Spleen (tissue), 11 donors: ENCODE measurements at regions not wholly inside any gene's neighbourhood (a gene's known extent, or its start where the extent isn't known, plus 50 kb on each side); places are given as distances from the start of the nearest gene placed in this dataset.

ENCODE experiments used
- DNase-seq: peaks from one replicate; pipeline ENCODE4 v3.0.0-alpha.2; 2020
- H3K27ac ChIP-seq, 8 donors: fragments of 200-600 bp; sonication (generic) in 7 of 8; 1 replicate in 4 of 8; 2 replicates in 4 of 8; pipeline versions ENCODE4 v1.5.0 to v1.8.0; 2016 to 2021; ENCODE audit warnings: inconsistent platforms in 4 of 8, mild to moderate bottlenecking in 4 of 8, moderate library complexity in 1 of 8
- H3K27me3 ChIP-seq, 7 donors: fragments of 200-600 bp; sonication (generic) in 6 of 7; replicated peaks in 1 of 7; 1 replicate in 4 of 7; 2 replicates in 3 of 7; pipeline versions ENCODE4 v1.5.0 to v1.8.0; 2016 to 2021; ENCODE audit warnings: inconsistent platforms in 3 of 7, mild to moderate bottlenecking in 1 of 7
- H3K36me3 ChIP-seq, 6 donors: fragments of 200-600 bp; sonication (generic) in 5 of 6; 1 replicate in 4 of 6; 2 replicates in 2 of 6; pipeline versions ENCODE4 v1.5.0 to v1.8.0; 2016 to 2021; ENCODE audit warnings: inconsistent platforms in 2 of 6
- H3K4me1 ChIP-seq, 6 donors: fragments of 200-600 bp; sonication (generic) in 5 of 6; 1 replicate in 3 of 6; 2 replicates in 3 of 6; pipeline versions ENCODE4 v1.5.0 to v1.8.0; 2016 to 2021; ENCODE audit warnings: inconsistent platforms in 3 of 6
- H3K4me3 ChIP-seq, 8 donors: fragments of 200-600 bp; sonication (generic) in 7 of 8; 1 replicate in 4 of 8; 2 replicates in 4 of 8; pipeline versions ENCODE4 v1.5.0 to v1.8.0; 2016 to 2021; ENCODE audit warnings: inconsistent platforms in 4 of 8, mild to moderate bottlenecking in 4 of 8, moderate library complexity in 2 of 8
- H3K9me3 ChIP-seq, 8 donors: fragments of 200-600 bp; sonication (generic) in 7 of 8; 1 replicate in 4 of 8; 2 replicates in 4 of 8; pipeline versions ENCODE4 v1.5.0 to v1.8.0; 2016 to 2021; ENCODE audit warnings: inconsistent platforms in 4 of 8
- POLR2A ChIP-seq, 3 donors: fragments of 450-650 bp; IDR thresholded peaks; one replicate each; pipeline ENCODE4 v1.5.1; 2017; ENCODE audit warnings: antibody characterized with exemption in 3 of 3, mild to moderate bottlenecking in 1 of 3
- POLR2AphosphoS5 ChIP-seq, 3 donors: sonication (generic); formaldehyde crosslinking; IDR thresholded peaks; one replicate each; pipeline ENCODE4 v1.5.1; 2017; ENCODE audit warnings: antibody characterized with exemption in 3 of 3
- WGBS, 5 donors: extraction: QIAGEN DNeasy Blood & Tissue Kit in 3 of 5; methylation state at CpG; one replicate each; pipeline versions ENCODE4 v1.1.5 to v1.1.7; 2013 to 2018; 5-methylcytosine and 5-hydroxymethylcytosine counted together
- intact Hi-C: fragments of 100-400 bp; cut with DNase I; formaldehyde crosslinking; loops from one replicate; pipeline ENCODE4 v1.15.0; 2023; ENCODE audit warnings: low total_unique reads
- TF ChIP-seq, protein P1 (sequence below), 11 experiments: fragments of 200-600 bp in 7 of 11; fragments of 450-650 bp in 4 of 11; sonication (generic) in 4 of 11; IDR thresholded peaks in 8 of 11; conservative IDR thresholded peaks in 3 of 11; 1 replicate in 7 of 11; 2 replicates in 4 of 11; pipeline versions ENCODE4 v1.4.0 to v1.8.0; 2016 to 2021; ENCODE audit warnings: antibody characterized with exemption in 11 of 11, inconsistent platforms in 4 of 11, mild to moderate bottlenecking in 1 of 11
- donor health status: healthy with polysubstance abuse.
- donor health status: DM: no; HTN: no; CAD: no; lungs with moderate emphysema.
- donor health status: DM: no; HTN: no; CAD: no.
- donor health status: Bipolar disorder and iron deficiency.
- donor health status: healthy.
- donor health status: DM: no; HTN: no; CAD: no.
- donor health status: DM: yes; HTN: yes; CAD: no.

DNA sequence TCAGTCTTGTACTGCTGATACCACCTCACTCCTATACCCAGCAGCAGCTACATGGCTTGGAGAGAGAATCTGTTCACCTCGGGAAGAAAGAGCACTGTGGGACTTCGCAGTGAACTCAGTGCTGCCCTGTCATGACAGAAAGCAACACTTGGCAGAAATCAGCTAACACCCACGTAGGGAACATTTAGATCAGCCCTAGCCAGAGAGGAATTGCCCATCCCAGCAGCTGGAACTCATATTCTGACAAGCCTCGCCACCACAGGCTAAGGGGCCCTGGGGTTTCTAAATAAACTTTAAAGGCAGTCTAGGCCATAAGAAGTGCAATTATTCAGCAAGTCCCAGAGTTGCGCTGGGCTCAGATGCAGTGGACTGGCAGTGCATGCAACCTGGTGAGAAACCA lies 1266.8 kb downstream of the GRIK2 start:
- TF ChIP-seq POLR2A (IDR thresholded peaks at IDR 0.05) (no peak), POLR2AphosphoS5 (IDR thresholded peaks at IDR 0.05) (no peak)
- TF ChIP-seq, protein P1, sequence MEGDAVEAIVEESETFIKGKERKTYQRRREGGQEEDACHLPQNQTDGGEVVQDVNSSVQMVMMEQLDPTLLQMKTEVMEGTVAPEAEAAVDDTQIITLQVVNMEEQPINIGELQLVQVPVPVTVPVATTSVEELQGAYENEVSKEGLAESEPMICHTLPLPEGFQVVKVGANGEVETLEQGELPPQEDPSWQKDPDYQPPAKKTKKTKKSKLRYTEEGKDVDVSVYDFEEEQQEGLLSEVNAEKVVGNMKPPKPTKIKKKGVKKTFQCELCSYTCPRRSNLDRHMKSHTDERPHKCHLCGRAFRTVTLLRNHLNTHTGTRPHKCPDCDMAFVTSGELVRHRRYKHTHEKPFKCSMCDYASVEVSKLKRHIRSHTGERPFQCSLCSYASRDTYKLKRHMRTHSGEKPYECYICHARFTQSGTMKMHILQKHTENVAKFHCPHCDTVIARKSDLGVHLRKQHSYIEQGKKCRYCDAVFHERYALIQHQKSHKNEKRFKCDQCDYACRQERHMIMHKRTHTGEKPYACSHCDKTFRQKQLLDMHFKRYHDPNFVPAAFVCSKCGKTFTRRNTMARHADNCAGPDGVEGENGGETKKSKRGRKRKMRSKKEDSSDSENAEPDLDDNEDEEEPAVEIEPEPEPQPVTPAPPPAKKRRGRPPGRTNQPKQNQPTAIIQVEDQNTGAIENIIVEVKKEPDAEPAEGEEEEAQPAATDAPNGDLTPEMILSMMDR (IDR thresholded peaks at IDR 0.05 in 8 of 11, conservative IDR thresholded peaks at IDR 0.05 in 3 of 11): no peak
- DNase-seq: no peak
- H3K4me3 ChIP-seq: no peak overlapping the region
- intact Hi-C loops: no loop called here
- H3K9me3 ChIP-seq: peaks cover 0 to 7% (median 2%) of the 10 kb centered on the region in 8 donors
- 55 to 74% (median 62%) methylated on average over 5 of the region's 5 CpGs for WGBS, 5 donors
- no peaks in the 10 kb centered on the region for H3K4me1 ChIP-seq
- no peaks in the 10 kb centered on the region for H3K36me3 ChIP-seq
- H3K27me3 ChIP-seq: no peaks in the 10 kb centered on the region
- no peak overlapping the region for H3K27ac ChIP-seq

DNA sequence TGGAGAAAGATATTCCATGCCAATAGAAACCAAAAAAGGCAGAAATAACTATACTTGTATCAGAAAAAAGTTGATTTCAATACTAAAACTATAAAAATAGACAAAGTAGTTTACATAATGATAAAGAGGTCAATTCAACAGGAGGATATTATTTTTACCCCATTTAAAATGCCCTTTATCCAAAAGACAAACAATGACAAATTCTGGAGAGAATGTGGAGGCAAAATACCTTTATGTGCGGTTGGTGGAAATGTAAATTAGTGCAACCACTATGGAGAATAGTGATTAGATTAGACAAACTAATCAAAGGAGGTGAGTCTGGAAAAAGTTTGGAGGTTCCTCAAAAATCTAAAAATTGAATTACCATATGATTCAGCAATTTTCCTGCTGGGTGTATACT lies 1262.3 kb downstream of the GRIK2 start:
- intact Hi-C loops: no loop called here
- no peak for DNase-seq
- 86 to 98% (median 95%) methylated on average over 1 of the region's 1 CpG for WGBS, 5 donors
- H3K9me3 ChIP-seq: peaks cover 0 to 23% (median 7%) of the 10 kb centered on the region in 8 donors
- no peaks in the 10 kb centered on the region for H3K36me3 ChIP-seq
- no peaks in the 10 kb centered on the region for H3K27me3 ChIP-seq
- H3K27ac ChIP-seq: no peak overlapping the region
- no peaks in the 10 kb centered on the region for H3K4me1 ChIP-seq
- TF ChIP-seq POLR2A (IDR thresholded peaks at IDR 0.05): no peak
- TF ChIP-seq, protein P1 (IDR thresholded peaks at IDR 0.05 in 8 of 11, conservative IDR thresholded peaks at IDR 0.05 in 3 of 11): no peak
- H3K4me3 ChIP-seq: no peak overlapping the region

DNA sequence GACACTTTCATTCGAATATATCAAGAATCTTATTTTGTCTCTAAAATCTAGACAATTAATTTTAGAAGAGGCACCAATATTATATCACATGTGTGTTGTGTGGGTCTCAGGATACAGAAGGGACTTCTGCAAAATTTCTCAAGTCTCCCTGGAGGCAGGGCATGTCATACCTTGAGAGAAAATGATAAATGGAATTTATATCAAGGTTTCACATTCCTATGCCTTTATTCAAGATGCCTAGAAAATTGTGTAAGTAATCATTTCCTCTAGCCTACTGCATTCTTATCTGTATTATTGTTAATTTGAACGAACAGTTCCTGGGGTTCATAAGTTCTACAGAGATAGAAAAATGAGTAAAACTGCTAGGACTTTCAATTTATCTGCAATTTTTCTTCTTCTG lies 1247.9 kb downstream of the GRIK2 start:
- intact Hi-C loops: no loop called here
- DNase-seq: no peak
- Histone ChIP-seq H3K4me3 (no peak overlapping the region), H3K27me3 (no peaks in the 10 kb centered on the region), H3K27ac (no peak overlapping the region), H3K4me1 (no peaks in the 10 kb centered on the region), H3K36me3 (no peaks in the 10 kb centered on the region), H3K9me3 (peaks cover 0 to 23% (median 8%) of the 10 kb centered on the region in 8 donors)
- TF ChIP-seq POLR2AphosphoS5 (IDR thresholded peaks at IDR 0.05) (no peak), POLR2A (IDR thresholded peaks at IDR 0.05) (no peak)
- TF ChIP-seq, protein P1 (IDR thresholded peaks at IDR 0.05 in 8 of 11, conservative IDR thresholded peaks at IDR 0.05 in 3 of 11): no peak
- 54 to 76% (median 72%) methylated on average over 2 of the region's 2 CpGs for WGBS, 5 donors

DNA sequence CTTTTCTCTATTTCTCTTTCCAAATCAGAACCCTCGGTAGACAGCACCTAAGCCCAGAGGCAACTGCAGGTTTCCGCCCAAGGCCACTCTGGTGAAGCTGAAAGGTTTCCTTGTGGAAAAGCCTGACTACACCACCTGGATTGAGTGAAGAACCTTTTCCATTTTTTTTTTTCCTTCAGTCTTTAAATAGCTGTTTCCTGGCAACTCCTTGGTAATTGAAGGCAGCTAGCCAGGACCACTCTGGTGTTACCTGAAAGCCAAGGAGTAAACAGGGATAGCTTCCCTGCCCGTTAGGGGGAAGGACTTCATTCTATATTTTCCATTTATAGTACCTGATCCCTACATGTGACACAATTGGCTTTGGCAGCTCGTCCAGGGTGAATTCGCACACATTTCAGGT lies 1238.4 kb downstream of the GRIK2 start:
- no peaks in the 10 kb centered on the region for H3K36me3 ChIP-seq
- H3K27me3 ChIP-seq: no peaks in the 10 kb centered on the region
- WGBS, 5 donors: 81 to 90% (median 81%) methylated on average over 5 of the region's 5 CpGs
- no peak overlapping the region for H3K27ac ChIP-seq
- no peak overlapping the region for H3K4me3 ChIP-seq
- intact Hi-C loops: no loop called here
- no peaks in the 10 kb centered on the region for H3K4me1 ChIP-seq
- peaks cover 0 to 21% (median 3%) of the 10 kb centered on the region in 8 donors for H3K9me3 ChIP-seq
- DNase-seq: no peak
- TF ChIP-seq, protein P1 (IDR thresholded peaks at IDR 0.05 in 8 of 11, conservative IDR thresholded peaks at IDR 0.05 in 3 of 11): no peak
- TF ChIP-seq POLR2AphosphoS5 (IDR thresholded peaks at IDR 0.05) (no peak), POLR2A (IDR thresholded peaks at IDR 0.05) (no peak)
